ENCODE measurements at regions not wholly inside any gene's neighbourhood (a gene's known extent, or its start where the extent isn't known, plus 50 kb on each side); places are given as distances from the start of the nearest gene placed in this dataset.

DNA sequence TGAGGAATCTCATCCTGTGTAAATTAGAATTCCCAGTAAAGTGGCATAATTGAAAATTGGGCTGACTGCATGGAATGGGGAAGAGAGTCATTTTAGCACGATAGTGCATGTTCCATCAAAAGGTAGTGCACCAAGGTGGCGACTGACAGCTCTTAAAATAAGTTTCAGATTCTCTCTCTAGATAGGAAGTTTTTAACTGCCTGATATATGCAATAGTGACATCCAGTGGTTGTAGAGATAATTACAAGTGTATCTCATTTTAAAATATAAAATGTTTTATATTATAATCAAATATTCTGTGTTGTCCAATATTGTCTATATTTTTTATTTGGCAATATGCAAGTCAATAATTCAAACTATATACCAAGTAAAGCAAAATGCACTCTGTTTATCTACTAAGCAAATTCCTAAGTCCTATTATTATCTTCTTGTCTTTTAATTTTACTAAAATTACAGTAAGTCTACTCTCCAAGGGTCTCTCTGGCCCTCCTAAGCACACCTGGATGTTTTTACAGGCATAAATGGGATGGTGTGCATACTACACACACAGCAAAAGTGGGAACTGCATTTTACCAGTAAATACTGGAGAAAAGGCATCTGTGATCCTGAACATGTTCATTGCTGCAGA, 397.7 kb upstream of the HNRNPA3 start:
- ChIA-PET CTCF (interaction anchor here (0.6 to 7.5 kb wide), 28 partner anchors 8 to 704 kb away, joined by 3 to 98 read pairs (median 6); partner anchors contain the start of genes HOXD10, HOXD8 and HOXD9), POLR2A (interaction anchor here (0.6 kb wide), 1 partner anchor 177 kb away, joined by 3 read pairs; no protein-coding TSS in a partner anchor)
- H3K4me3 ChIP-seq (ENCODE audit: low read depth, low read length): no peak overlapping the region
- no peak for DNase-seq (ENCODE audit: low read depth, low spot score)
- TF ChIP-seq, protein P1, sequence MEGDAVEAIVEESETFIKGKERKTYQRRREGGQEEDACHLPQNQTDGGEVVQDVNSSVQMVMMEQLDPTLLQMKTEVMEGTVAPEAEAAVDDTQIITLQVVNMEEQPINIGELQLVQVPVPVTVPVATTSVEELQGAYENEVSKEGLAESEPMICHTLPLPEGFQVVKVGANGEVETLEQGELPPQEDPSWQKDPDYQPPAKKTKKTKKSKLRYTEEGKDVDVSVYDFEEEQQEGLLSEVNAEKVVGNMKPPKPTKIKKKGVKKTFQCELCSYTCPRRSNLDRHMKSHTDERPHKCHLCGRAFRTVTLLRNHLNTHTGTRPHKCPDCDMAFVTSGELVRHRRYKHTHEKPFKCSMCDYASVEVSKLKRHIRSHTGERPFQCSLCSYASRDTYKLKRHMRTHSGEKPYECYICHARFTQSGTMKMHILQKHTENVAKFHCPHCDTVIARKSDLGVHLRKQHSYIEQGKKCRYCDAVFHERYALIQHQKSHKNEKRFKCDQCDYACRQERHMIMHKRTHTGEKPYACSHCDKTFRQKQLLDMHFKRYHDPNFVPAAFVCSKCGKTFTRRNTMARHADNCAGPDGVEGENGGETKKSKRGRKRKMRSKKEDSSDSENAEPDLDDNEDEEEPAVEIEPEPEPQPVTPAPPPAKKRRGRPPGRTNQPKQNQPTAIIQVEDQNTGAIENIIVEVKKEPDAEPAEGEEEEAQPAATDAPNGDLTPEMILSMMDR (IDR thresholded peaks at IDR 0.05; ENCODE audit: insufficient read depth, low read length, missing control alignments): peak; percentile 12

DNA sequence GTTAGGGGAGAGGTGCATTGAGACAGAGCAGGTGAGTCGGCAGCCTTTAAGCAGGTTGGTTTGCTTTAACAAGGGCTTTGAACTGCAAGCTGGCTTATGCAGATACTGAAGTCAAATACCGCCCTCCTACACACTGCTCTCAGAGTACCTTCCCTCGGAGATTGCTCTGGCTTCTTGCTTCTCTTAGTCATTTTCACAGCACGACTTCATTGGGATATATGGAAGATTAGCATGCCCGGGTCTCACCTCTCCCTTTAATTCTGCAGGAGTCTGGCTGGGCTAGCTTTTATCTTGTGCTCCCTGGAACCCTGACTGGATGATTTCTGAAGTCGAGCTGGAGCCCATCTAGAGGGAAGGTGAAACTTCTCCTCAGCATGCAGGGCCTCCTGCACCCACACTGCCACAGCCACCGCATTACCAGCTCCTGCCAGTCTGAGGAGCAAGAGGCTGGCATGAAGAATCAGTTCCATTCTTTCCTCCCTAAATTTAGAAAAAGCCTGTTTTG, 395.5 kb upstream of the HNRNPA3 start:
- no peak for DNase-seq (ENCODE audit: low read depth, low spot score)
- TF ChIP-seq, protein P1 (IDR thresholded peaks at IDR 0.05; ENCODE audit: insufficient read depth, low read length, missing control alignments): peak; percentile 13
- H3K4me3 ChIP-seq (ENCODE audit: low read depth, low read length): no peak overlapping the region
- CTCF ChIA-PET: interaction anchor here (1.0 to 7.5 kb wide), 5 partner anchors 26 to 706 kb away, joined by 3 to 98 read pairs (median 12); partner anchors contain the start of gene HOXD8
- POLR2A ChIA-PET: no interaction called here

DNA sequence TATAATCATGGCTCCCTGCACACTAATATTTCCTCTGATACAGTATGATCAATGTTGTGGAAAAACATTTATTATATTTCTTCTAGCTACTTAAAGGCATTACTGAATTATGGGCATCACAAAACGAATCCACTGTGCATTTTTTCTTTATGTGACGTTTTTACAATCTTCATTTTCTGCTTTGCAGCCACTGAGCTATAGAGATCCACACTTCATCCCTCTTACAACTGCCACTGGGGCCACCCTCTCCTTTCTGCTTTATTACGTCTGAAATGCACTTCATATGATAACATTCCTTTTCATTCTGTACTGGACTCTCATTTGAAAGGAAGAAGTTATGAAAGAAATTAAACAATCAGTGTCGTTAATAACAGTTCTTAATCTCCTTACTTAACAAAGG, 394.5 kb upstream of the HNRNPA3 start:
- DNase-seq (ENCODE audit: low read depth, low spot score): no peak
- no peak overlapping the region for H3K4me3 ChIP-seq (ENCODE audit: low read depth, low read length)
- POLR2A ChIA-PET: no interaction called here
- CTCF ChIA-PET: interaction anchor here (1.0 to 7.5 kb wide), 6 partner anchors 27 to 707 kb away, joined by 3 to 98 read pairs (median 10); partner anchors contain the start of gene HOXD8
- TF ChIP-seq, protein P1 (IDR thresholded peaks at IDR 0.05; ENCODE audit: insufficient read depth, low read length, missing control alignments): no peak

DNA sequence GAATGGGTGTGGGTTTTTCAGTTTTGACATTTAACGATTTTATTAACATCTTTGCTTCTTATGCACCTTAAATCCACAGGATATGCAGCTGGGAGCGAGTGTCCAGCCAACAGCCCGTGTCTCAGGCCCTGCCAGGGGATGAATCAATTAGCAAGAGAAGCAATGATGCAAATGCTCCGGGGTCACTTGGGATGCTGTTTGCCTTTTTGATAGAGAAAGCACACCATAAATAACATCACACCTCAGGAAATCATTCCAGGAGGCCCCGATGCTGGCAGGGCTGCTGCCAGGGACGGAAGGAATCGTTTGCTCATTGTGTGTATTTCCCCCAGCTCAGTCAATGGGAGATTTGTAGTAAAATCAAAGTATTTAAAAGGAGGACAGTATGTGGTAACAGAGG, 394.0 kb upstream of the HNRNPA3 start:
- TF ChIP-seq, protein P1 (IDR thresholded peaks at IDR 0.05; ENCODE audit: insufficient read depth, low read length, missing control alignments): no peak
- DNase-seq (ENCODE audit: low read depth, low spot score): no peak
- H3K4me3 ChIP-seq (ENCODE audit: low read depth, low read length): no peak overlapping the region
- POLR2A ChIA-PET: no interaction called here
- CTCF ChIA-PET: interaction anchor here (1.0 to 7.5 kb wide), 4 partner anchors 8 to 692 kb away, joined by 3 to 98 read pairs (median 10); partner anchors contain the start of gene HOXD8

DNA sequence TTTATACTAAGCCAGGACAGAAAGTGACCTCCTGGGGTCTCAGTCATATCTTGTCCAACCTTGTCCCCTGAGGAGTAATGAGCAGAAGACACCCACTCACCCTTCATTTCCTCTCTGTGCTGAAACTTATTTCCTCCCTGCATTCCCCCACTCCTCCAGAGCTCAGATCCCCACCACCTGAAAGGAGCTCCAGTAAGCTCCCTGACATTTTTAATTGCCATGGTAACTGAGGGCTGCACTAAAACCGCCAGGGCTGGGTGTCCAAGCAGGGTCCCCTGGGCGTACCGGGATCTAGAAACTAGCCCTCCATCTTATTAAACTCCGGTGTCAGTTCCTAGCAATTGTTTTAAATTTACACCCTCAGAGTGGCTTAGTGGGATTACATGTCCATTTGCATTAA, 393.3 kb upstream of the HNRNPA3 start:
- TF ChIP-seq, protein P1 (IDR thresholded peaks at IDR 0.05; ENCODE audit: insufficient read depth, low read length, missing control alignments): no peak
- ChIA-PET POLR2A (no interaction called here), CTCF (interaction anchor here (1.0 to 2.3 kb wide), 3 partner anchors 9 to 329 kb away, joined by 3 to 13 read pairs (median 8); no protein-coding TSS in a partner anchor)
- DNase-seq (ENCODE audit: low read depth, low spot score): no peak
- H3K4me3 ChIP-seq (ENCODE audit: low read depth, low read length): no peak overlapping the region

DNA sequence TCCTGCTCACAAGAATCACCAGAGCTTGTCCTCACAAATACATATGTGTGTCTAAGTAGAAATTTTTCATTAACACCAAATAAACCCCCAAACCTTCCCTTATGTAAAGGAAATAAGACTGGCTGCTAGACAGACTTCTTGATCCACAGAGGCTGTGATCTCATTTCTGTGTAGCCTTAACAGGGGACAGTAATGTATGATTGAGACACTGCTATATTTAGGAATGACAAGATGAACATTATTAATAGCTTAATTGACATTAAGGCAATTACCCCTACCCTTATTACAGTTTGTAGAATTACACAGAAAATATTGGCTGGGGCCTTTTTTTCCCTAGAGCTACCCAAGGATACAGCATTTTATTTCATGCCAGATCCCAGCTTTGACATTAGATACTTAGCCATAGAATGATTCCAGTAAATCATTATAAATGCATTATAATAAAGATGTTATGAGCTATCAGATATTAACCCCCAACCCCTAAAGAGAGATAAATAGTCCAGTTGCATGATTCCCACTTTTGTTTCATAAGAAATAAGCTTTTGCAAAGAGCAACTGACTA, 392.1 kb upstream of the HNRNPA3 start:
- no peak for DNase-seq (ENCODE audit: low read depth, low spot score)
- POLR2A ChIA-PET: no interaction called here
- TF ChIP-seq, protein P1 (IDR thresholded peaks at IDR 0.05; ENCODE audit: insufficient read depth, low read length, missing control alignments): no peak
- CTCF ChIA-PET: interaction anchor here (0.7 kb wide), 1 partner anchor 709 kb away, joined by 3 read pairs; no protein-coding TSS in a partner anchor
- no peak overlapping the region for H3K4me3 ChIP-seq (ENCODE audit: low read depth, low read length)

Measured in AG04449 (cell line).